DLD1 (cell line): ENCODE measurements at regions not wholly inside any gene's neighbourhood (a gene's known extent, or its start where the extent isn't known, plus 50 kb on each side); places are given as distances from the start of the nearest gene placed in this dataset.

ENCODE experiments used
- in situ Hi-C: cut with HindIII; loops from 2 replicates; pipeline ENCODE4 v1.10.0; 2017; ENCODE audit warnings: low sequenced_read_pairs

- in situ Hi-C loops, result no loop called here
Measured at GRCh38 chr5:61887271-61887670, 418.7 kb upstream of the KIF2A start.

- in situ Hi-C loops, result no loop called here
Measured at GRCh38 chr5:61894046-61894445, 412.0 kb upstream of the KIF2A start.

- in situ Hi-C loops, result no loop called here
Measured at GRCh38 chr5:61896811-61897210, 409.2 kb upstream of the KIF2A start.

GRCh38 chr5:61897251-61897650 lies 408.8 kb upstream of the KIF2A start:
- in situ Hi-C loops, result no loop called here

GRCh38 chr5:61901997-61902396 lies 404.0 kb upstream of the KIF2A start:
- in situ Hi-C loops, result no loop called here

- in situ Hi-C loops, result no loop called here
Measured at GRCh38 chr5:61904730-61905129, 401.3 kb upstream of the KIF2A start.

- in situ Hi-C loops, result no loop called here
Measured at GRCh38 chr5:61905613-61906012, 400.4 kb upstream of the KIF2A start.

GRCh38 chr5:61906820-61907219 lies 399.2 kb upstream of the KIF2A start:
- in situ Hi-C loops, result no loop called here

- in situ Hi-C loops, result no loop called here
Measured at GRCh38 chr5:61907995-61908394, 398.0 kb upstream of the KIF2A start.

- in situ Hi-C loops, result no loop called here
Measured at GRCh38 chr5:61910771-61911170, 395.2 kb upstream of the KIF2A start.

- in situ Hi-C loops, result no loop called here
Measured at GRCh38 chr5:61912559-61912958, 393.4 kb upstream of the KIF2A start.

GRCh38 chr5:61915646-61916045 lies 390.4 kb upstream of the KIF2A start:
- in situ Hi-C loops, result no loop called here

- in situ Hi-C loops, result no loop called here
Measured at GRCh38 chr5:61916621-61917620, 389.1 kb upstream of the KIF2A start.

- in situ Hi-C loops, result no loop called here
Measured at GRCh38 chr5:61918611-61919010, 387.4 kb upstream of the KIF2A start.

GRCh38 chr5:61919920-61920319 lies 386.1 kb upstream of the KIF2A start:
- in situ Hi-C loops, result no loop called here

GRCh38 chr5:61924251-61924650 lies 381.8 kb upstream of the KIF2A start:
- in situ Hi-C loops, result no loop called here

GRCh38 chr5:61926911-61927310 lies 379.1 kb upstream of the KIF2A start:
- in situ Hi-C loops, result no loop called here

GRCh38 chr5:61931236-61931635 lies 374.8 kb upstream of the KIF2A start:
- in situ Hi-C loops, result no loop called here

GRCh38 chr5:61933787-61934626 lies 372.0 kb upstream of the KIF2A start:
- in situ Hi-C loops, result no loop called here

GRCh38 chr5:61941637-61942036 lies 364.4 kb upstream of the KIF2A start:
- in situ Hi-C loops, result no loop called here

GRCh38 chr5:61942462-61943049 lies 363.4 kb upstream of the KIF2A start:
- in situ Hi-C loops, result no loop called here
